ENCODE measurements at regions not wholly inside any gene's neighbourhood (a gene's known extent, or its start where the extent isn't known, plus 50 kb on each side); places are given as distances from the start of the nearest gene placed in this dataset.

DNA sequence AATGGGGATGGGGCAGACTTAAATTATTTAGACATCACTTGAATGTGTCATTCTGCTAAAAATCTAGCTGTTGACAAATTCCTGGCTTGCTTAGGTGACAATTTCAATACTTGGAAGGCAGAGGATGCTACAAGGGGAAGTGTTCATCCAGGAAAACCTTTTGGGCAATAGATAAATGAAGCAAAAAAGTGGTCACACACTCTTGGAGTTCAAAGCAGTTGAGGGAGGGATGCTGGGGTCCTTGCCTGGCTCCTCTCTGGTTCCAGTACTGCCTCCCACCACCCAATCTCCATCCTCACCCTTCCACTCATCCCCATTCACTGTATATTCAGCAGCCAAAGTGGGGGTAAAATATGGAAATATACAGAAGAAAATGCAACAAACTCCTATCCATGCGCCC, 52.6 kb upstream of the FRMD4B start:
- Histone ChIP-seq H3K4me2 (no peak overlapping the region), H3K4me3 (no peak overlapping the region), H3K9me3 (no peaks in the 10 kb centered on the region), H3K4me1 (peaks cover 7% of the 10 kb centered on the region), H3K27ac (no peak overlapping the region)
- no peak for TF ChIP-seq ELK1 (IDR thresholded peaks at IDR 0.05; ENCODE audit: low read depth, low read length)
- no peak for TF ChIP-seq JUN (IDR thresholded peaks at IDR 0.05)
- TF ChIP-seq, protein P1, sequence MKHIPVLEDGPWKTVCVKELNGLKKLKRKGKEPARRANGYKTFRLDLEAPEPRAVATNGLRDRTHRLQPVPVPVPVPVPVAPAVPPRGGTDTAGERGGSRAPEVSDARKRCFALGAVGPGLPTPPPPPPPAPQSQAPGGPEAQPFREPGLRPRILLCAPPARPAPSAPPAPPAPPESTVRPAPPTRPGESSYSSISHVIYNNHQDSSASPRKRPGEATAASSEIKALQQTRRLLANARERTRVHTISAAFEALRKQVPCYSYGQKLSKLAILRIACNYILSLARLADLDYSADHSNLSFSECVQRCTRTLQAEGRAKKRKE (CRISPR knock-in tag; IDR thresholded peaks at IDR 0.05; ENCODE audit: low read depth) = no peak
- no peak for TF ChIP-seq RFX5 (IDR thresholded peaks at IDR 0.05)
- TF ChIP-seq EHMT2 (IDR thresholded peaks at IDR 0.05; ENCODE audit: low read depth) = no peak
- TF ChIP-seq BCL3 (IDR thresholded peaks at IDR 0.05) = no peak
- no peak for TF ChIP-seq ZNF302 (CRISPR knock-in tag; IDR thresholded peaks at IDR 0.05)
- TF ChIP-seq TP53 (CRISPR knock-in tag; IDR thresholded peaks at IDR 0.05) = no peak
- TF ChIP-seq E2F6 (IDR thresholded peaks at IDR 0.05; ENCODE audit: borderline replicate concordance, low read depth) = no peak
- no peak for TF ChIP-seq HES2 (IDR thresholded peaks at IDR 0.05)
- no peak for TF ChIP-seq RCOR1 (IDR thresholded peaks at IDR 0.05; ENCODE audit: low read depth, low read length)
- TF ChIP-seq HEYL (CRISPR knock-in tag; IDR thresholded peaks at IDR 0.05) = no peak
- no peak for TF ChIP-seq TFCP2L1 (CRISPR knock-in tag; IDR thresholded peaks at IDR 0.05)
- FAIRE-seq = no peak
- POLR2A ChIA-PET = no interaction called here
- DNase-seq (ENCODE audit: low read depth in 1 of 2, low spot score in 1 of 2) = no peak
- no peak for ATAC-seq
- CTCF ChIA-PET = no interaction called here
- WGBS (ENCODE audit: missing lambda C conversion rate) = 96% methylated on average over 1 of the region's 1 CpG

DNA sequence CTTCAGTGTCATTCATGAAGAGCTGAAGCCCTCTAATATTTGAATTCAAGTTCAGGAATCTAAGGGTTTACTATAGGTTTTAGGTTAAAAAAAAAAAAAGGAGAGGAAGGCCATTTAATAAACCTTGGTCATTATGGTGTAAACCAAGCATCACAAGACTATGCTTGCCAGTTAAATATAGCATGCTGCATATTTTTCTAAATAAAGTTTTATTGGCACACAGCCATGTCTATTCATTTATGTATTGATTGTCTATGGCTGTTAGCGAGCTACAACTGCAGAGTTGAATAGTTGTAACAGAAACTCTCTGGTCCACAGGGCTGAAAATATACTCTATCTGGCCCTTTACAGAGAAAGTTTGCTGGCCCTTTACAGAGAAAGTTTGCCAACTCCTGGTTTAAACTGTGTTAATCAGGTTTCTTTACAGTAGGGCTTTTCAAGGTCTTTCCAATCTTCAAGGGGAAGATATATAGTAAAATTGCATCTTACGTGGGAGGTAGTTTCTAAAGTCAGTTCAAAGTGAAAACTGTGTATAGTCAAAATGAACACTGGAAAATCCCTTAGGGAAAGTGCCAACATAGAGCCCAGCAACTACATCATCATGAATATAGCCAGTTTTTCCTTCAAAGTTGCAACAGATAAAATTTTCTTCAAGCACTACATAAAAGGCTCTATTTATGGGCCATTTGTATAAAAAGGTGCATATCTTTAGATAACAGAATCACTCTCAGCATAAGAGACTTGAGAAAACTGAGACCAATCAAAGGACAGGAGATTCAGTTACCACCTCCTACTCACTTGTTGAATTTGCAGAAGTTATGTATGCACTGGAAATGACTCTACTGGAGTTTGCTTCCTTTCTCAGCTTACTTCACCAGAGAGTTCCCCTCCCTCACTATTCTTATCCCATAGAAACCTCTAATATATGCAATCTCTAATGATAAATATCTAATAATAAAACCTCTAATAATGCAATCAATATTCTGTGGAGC, 49.7 kb upstream of the FRMD4B start:
- no peak for TF ChIP-seq PBX3 (IDR thresholded peaks at IDR 0.05)
- TF ChIP-seq, protein P1 (CRISPR knock-in tag; IDR thresholded peaks at IDR 0.05; ENCODE audit: low read depth) = no peak
- TF ChIP-seq TFCP2L1 (CRISPR knock-in tag; IDR thresholded peaks at IDR 0.05) = no peak
- POLR2A ChIA-PET = no interaction called here
- no peak overlapping the region for H3K4me3 ChIP-seq

More for the DNA sequence above, 49.7 kb upstream of the FRMD4B start:
- CTCF ChIA-PET = no interaction called here
- 60% methylated on average over 2 of the region's 2 CpGs for WGBS (ENCODE audit: missing lambda C conversion rate)
- no peak for ATAC-seq
- Histone ChIP-seq H3K4me1 (peaks cover 10% of the 10 kb centered on the region), H3K27ac (no peak overlapping the region), H3K9me3 (no peaks in the 10 kb centered on the region), H3K4me2 (no peak overlapping the region)
- FAIRE-seq = no peak
- DNase-seq (ENCODE audit: low read depth in 1 of 2, low spot score in 1 of 2) = no peak
